Colonic mucosa (tissue), 4 donors: ENCODE measurements at regions not wholly inside any gene's neighbourhood (a gene's known extent, or its start where the extent isn't known, plus 50 kb on each side); places are given as distances from the start of the nearest gene placed in this dataset.

Experiments
- DNase-seq: peaks from one replicate; pipeline ENCODE4 v3.0.0-alpha.2; 2020
- H3K27ac ChIP-seq: fragments of 200-600 bp; one replicate; pipeline ENCODE4 v1.8.0; 2021
- H3K27me3 ChIP-seq: fragments of 200-600 bp; one replicate; pipeline ENCODE4 v1.8.0; 2021
- H3K36me3 ChIP-seq: fragments of 200-600 bp; one replicate; pipeline ENCODE4 v1.8.0; 2021
- H3K4me1 ChIP-seq: fragments of 200-600 bp; one replicate; pipeline ENCODE4 v1.8.0; 2021; ENCODE audit warnings: mild to moderate bottlenecking
- H3K4me3 ChIP-seq: fragments of 200-600 bp; one replicate; pipeline ENCODE4 v1.8.0; 2021
- H3K9ac ChIP-seq, 2 donors: one replicate each; pipeline ENCODE4 v1.7.0; 2013; ENCODE audit warnings: control low read depth in 2 of 2, low read depth in 2 of 2, low read length in 2 of 2
- H3K9me3 ChIP-seq: fragments of 200-600 bp; one replicate; pipeline ENCODE4 v1.8.0; 2021
- CTCF ChIP-seq: fragments of 200-600 bp; IDR thresholded peaks from one replicate; pipeline ENCODE4 v1.8.0; 2022; ENCODE audit warnings: antibody characterized with exemption, mild to moderate bottlenecking
- intact Hi-C: fragments of 100-400 bp; cut with DNase I; formaldehyde crosslinking; loops from one replicate; pipeline ENCODE4 v1.14.1; 2022
- donor health status: healthy.
- donor health status: DM: no; HTN: no; CAD: no.
- donor health status: DM: no; HTN: no; CAD: no.

DNA sequence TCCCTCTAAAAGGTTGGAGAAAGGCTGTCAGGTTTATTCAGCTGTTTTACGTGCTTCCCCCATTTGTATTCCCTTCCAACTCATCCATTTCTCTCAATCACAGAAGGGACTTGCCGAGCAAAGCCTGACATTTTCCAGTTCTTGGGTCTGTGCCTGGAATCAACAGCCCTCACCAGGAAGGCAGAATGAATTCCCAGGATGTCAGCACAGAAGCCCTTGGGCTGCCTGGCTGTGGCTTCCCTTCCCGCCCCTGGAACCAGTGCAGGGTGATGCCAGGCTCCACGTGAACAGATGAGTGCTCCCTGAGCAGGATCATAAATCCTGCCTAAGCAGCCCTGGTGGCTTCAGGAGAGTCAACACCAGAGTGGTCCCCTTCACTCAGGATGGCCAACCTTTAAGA is 86.1 kb upstream of the CD83 start:
- intact Hi-C loops: no loop called here
- Histone ChIP-seq H3K4me3 (no peak overlapping the region), H3K36me3 (no peaks in the 10 kb centered on the region), H3K4me1 (no peaks in the 10 kb centered on the region), H3K9me3 (no peaks in the 10 kb centered on the region), H3K9ac (no peak overlapping the region), H3K27ac (no peak overlapping the region), H3K27me3 (no peaks in the 10 kb centered on the region)
- DNase-seq: no peak
- TF ChIP-seq CTCF: no peak

DNA sequence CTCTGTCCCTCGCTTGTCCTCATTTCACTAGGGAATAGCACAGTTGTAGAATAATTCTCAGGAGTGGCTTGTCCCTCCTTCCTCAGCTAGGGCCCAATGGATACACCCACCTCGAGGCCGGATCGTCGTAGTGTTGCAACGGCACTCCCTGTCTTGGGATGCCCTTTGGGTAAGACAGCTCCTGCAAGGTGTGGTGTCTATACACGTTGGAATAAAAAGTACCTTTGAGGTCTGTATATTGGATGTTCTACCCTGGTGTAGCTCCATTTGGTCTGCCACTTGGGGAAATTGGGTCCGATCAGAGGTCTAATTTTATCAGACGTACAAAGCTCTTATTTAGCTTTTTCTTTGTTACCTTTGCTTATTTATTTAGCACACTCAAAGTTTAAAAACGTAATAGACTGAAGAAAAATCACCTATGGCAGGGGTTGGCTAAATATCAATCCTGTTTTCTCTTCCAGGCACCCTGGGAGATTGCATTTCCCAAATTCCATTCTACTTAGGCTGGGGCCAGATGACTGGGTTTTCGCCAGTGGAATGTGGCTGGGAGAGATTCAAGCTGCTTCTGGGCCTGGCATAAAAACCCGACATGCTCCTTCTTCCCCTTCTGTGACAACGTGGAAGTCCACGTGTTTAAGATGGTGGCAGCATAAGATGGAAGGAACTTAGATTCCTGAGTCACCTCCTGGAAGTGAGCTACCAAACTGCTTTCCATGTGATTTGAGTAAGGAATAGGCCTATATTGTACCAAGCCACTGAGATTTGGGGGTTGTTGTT is 82.3 kb upstream of the CD83 start:
- no peak overlapping the region for H3K9ac ChIP-seq
- no peaks in the 10 kb centered on the region for H3K9me3 ChIP-seq
- no peak for DNase-seq
- no peak overlapping the region for H3K27ac ChIP-seq
- TF ChIP-seq CTCF: no peak
- no peaks in the 10 kb centered on the region for H3K27me3 ChIP-seq
- intact Hi-C loops: no loop called here
- H3K4me3 ChIP-seq: no peak overlapping the region
- no peaks in the 10 kb centered on the region for H3K4me1 ChIP-seq
- no peaks in the 10 kb centered on the region for H3K36me3 ChIP-seq

DNA sequence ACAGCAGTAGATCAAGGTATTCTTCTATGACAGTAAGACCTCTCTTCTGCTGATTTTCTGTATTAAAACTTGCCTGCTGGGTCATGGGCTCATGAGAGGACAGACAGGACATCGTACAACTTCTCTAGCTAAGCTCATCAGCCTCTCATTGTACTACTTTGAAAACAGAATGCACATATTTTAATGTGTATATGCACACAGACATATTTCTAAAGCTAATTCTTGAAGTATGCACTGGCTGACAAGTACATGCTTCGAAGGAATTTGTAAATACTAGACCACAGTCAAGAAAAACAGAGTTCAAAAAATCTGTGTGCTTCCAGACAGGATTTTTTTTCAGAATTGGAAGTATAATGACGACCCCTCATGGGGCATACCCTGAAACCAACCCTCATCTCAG is 81.7 kb upstream of the CD83 start:
- intact Hi-C loops: no loop called here
- Histone ChIP-seq H3K9me3 (no peaks in the 10 kb centered on the region), H3K9ac (no peak overlapping the region), H3K4me3 (no peak overlapping the region), H3K36me3 (no peaks in the 10 kb centered on the region), H3K27me3 (no peaks in the 10 kb centered on the region), H3K27ac (no peak overlapping the region), H3K4me1 (no peaks in the 10 kb centered on the region)
- no peak for TF ChIP-seq CTCF
- no peak for DNase-seq

DNA sequence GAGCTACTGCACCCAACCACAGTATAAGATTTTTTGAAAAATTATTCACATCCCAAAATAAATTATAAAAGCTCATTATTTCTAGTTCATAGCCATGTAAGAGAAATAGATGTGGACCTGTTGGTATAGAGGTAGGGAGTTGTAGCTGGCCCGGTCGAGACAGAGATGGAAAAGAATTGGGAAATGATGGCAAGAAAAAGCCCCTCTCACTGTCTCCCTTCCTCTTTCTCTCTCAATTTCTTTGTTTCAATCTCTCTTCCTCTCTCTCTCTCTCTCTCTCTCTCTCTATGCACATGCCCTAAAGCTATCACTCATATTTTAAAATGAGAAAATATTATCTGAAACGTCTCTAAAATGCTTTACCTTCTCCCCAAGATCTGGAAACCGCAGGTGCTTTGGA is 80.7 kb upstream of the CD83 start:
- H3K27ac ChIP-seq: no peak overlapping the region
- H3K4me3 ChIP-seq: no peak overlapping the region
- no peak for TF ChIP-seq CTCF
- DNase-seq: no peak
- H3K4me1 ChIP-seq: no peaks in the 10 kb centered on the region
- H3K9me3 ChIP-seq: no peaks in the 10 kb centered on the region
- intact Hi-C loops: no loop called here
- no peak overlapping the region for H3K9ac ChIP-seq
- no peaks in the 10 kb centered on the region for H3K36me3 ChIP-seq
- no peaks in the 10 kb centered on the region for H3K27me3 ChIP-seq

DNA sequence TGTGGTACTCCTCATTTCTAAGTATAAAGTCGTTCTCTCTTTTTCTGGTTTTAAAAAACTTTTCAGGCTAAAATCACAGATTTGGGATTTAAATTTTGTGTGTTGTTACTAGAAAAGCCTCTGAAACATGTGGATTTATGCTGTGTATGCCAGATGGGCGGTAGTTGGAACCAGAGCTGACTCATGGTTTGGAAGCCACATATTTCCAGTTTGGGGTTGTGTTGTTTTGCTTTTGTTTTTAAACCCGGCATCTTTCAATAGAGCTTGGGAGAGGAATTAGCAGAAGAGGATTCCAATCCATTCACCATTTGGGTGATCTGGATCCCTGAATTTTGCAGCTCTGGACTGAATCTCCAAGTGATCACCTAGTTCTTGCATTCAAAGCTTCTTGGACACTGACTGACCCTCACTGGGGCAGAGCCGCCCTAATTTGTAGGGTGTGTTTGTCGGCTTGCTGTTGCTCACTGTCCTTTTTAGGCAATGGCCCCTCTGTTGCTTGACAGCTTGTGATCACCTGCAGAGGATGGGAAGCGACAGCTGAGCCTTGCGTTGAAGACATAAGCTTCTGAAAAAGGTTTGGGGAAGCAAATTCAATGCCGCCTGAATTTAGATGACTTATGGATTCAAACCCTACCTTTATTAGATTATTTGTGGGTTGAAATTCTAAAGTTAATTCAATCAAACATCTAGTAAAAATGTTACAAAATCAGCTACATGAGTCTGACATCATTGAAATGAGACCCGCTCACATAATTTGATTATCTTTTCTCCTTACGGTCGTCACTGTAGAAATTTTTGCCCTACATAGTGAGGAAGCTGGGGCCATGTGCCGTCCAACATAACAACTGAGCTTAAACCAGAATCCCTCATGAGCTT is 79.9 kb upstream of the CD83 start:
- no peaks in the 10 kb centered on the region for H3K27me3 ChIP-seq
- H3K9me3 ChIP-seq: no peaks in the 10 kb centered on the region
- H3K36me3 ChIP-seq: no peaks in the 10 kb centered on the region
- DNase-seq: no peak
- intact Hi-C loops: no loop called here
- no peak for TF ChIP-seq CTCF
- H3K4me1 ChIP-seq: no peaks in the 10 kb centered on the region
- H3K27ac ChIP-seq: no peak overlapping the region
- H3K9ac ChIP-seq: no peak overlapping the region
- no peak overlapping the region for H3K4me3 ChIP-seq
